ENCODE measurements at regions not wholly inside any gene's neighbourhood (a gene's known extent, or its start where the extent isn't known, plus 50 kb on each side); places are given as distances from the start of the nearest gene placed in this dataset.

GRCh38 chr10:78187371-78187770, 153.7 kb downstream of the RPS24 start:
- no peak for TF ChIP-seq CTCF (IDR thresholded peaks at IDR 0.05; ENCODE audit: borderline replicate concordance)
- Histone ChIP-seq H3K4me3 (no peak overlapping the region), H3K9me3 (replicated peaks) (no peaks in the 10 kb centered on the region), H3K27me3 (ENCODE audit: low read depth) (no peaks in the 10 kb centered on the region), H3K36me3 (no peaks in the 10 kb centered on the region), H3K4me1 (peaks cover 31% of the 10 kb centered on the region), H3K27ac (replicated peaks) (no peak overlapping the region)
- intact Hi-C loops (cut with micrococcal nuclease) = no loop called here
- no peak for DNase-seq

GRCh38 chr10:78188446-78188845, 154.8 kb downstream of the RPS24 start:
- Histone ChIP-seq H3K36me3 (no peaks in the 10 kb centered on the region), H3K27me3 (ENCODE audit: low read depth) (no peaks in the 10 kb centered on the region), H3K27ac (replicated peaks) (no peak overlapping the region), H3K4me3 (no peak overlapping the region), H3K9me3 (replicated peaks) (peaks cover 7% of the 10 kb centered on the region), H3K4me1 (peaks cover 31% of the 10 kb centered on the region)
- no peak for DNase-seq
- TF ChIP-seq CTCF (IDR thresholded peaks at IDR 0.05; ENCODE audit: borderline replicate concordance) = no peak
- intact Hi-C loops (cut with micrococcal nuclease) = no loop called here

GRCh38 chr10:78190051-78190825, 156.6 kb downstream of the RPS24 start:
- no peak overlapping the region for H3K27ac ChIP-seq (replicated peaks)
- no peak for DNase-seq
- peaks cover 11% of the 10 kb centered on the region for H3K9me3 ChIP-seq (replicated peaks)
- no peaks in the 10 kb centered on the region for H3K36me3 ChIP-seq
- intact Hi-C loops (cut with micrococcal nuclease) = no loop called here
- H3K27me3 ChIP-seq (ENCODE audit: low read depth) = no peaks in the 10 kb centered on the region
- no peak for TF ChIP-seq CTCF (IDR thresholded peaks at IDR 0.05; ENCODE audit: borderline replicate concordance)
- no peak overlapping the region for H3K4me3 ChIP-seq
- H3K4me1 ChIP-seq = peaks cover 15% of the 10 kb centered on the region

GRCh38 chr10:78191301-78191700, 157.6 kb downstream of the RPS24 start:
- no peak for DNase-seq
- H3K27me3 ChIP-seq (ENCODE audit: low read depth) = no peaks in the 10 kb centered on the region
- H3K27ac ChIP-seq (replicated peaks) = no peak overlapping the region
- intact Hi-C loops (cut with micrococcal nuclease) = no loop called here
- H3K4me1 ChIP-seq = peaks cover 6% of the 10 kb centered on the region
- peaks cover 11% of the 10 kb centered on the region for H3K9me3 ChIP-seq (replicated peaks)
- no peak for TF ChIP-seq CTCF (IDR thresholded peaks at IDR 0.05; ENCODE audit: borderline replicate concordance)
- H3K36me3 ChIP-seq = no peaks in the 10 kb centered on the region
- H3K4me3 ChIP-seq = no peak overlapping the region

- Histone ChIP-seq H3K9me3 (replicated peaks) (peaks cover 11% of the 10 kb centered on the region), H3K4me3 (no peak overlapping the region), H3K4me1 (peaks cover 6% of the 10 kb centered on the region), H3K27me3 (ENCODE audit: low read depth) (no peaks in the 10 kb centered on the region), H3K27ac (replicated peaks) (no peak overlapping the region), H3K36me3 (no peaks in the 10 kb centered on the region)
- DNase-seq = no peak
- no peak for TF ChIP-seq CTCF (IDR thresholded peaks at IDR 0.05; ENCODE audit: borderline replicate concordance)
- intact Hi-C loops (cut with micrococcal nuclease) = no loop called here
Observed at GRCh38 chr10:78193189-78193588, 159.5 kb downstream of the RPS24 start.
